Activated naive CD4-positive, alpha-beta T cell treated with anti-CD3 and anti-CD28 coated beads, Interleukin-2, amount 50 U/mL, for 72 hours (primary cell): ENCODE measurements at regions not wholly inside any gene's neighbourhood (a gene's known extent, or its start where the extent isn't known, plus 50 kb on each side); places are given as distances from the start of the nearest gene placed in this dataset.

ENCODE experiments used
- ATAC-seq, 2 donors: fragments of 150-1000 bp; cut with Tn5 transposase; 2 replicates each; pipeline ENCODE4 v1.10.0; 2021; ENCODE audit warnings: mild to moderate bottlenecking in 2 of 2, moderate library complexity in 2 of 2
- DNase-seq, 2 donors: peaks; one replicate each; pipeline ENCODE4 v3.0.0; 2021 to 2022; ENCODE audit warnings: low spot score in 2 of 2
- H3K27ac Mint-ChIP-seq, 2 donors: one replicate each; pipeline ENCODE4 v1.8.0; 2022; ENCODE audit warnings: mild to moderate bottlenecking in 2 of 2, mixed read lengths in 2 of 2
- H3K36me3 Mint-ChIP-seq, 2 donors: one replicate each; pipeline ENCODE4 v1.8.0; 2022; ENCODE audit warnings: mixed read lengths in 2 of 2
- H3K9me3 Mint-ChIP-seq, 2 donors: one replicate each; pipeline ENCODE4 v1.8.0; 2022; ENCODE audit warnings: mixed read lengths in 2 of 2

- ATAC-seq (no peak), DNase-seq (no peak)
- no peaks in the 10 kb centered on the region for H3K36me3 Mint-ChIP-seq
- H3K9me3 Mint-ChIP-seq = no peaks in the 10 kb centered on the region
- no peak overlapping the region for H3K27ac Mint-ChIP-seq
Measured at GRCh38 chr6:125549202-125549884, 200.1 kb upstream of the HEY2 start.

- no peaks in the 10 kb centered on the region for H3K36me3 Mint-ChIP-seq
- no peak for DNase-seq
- H3K27ac Mint-ChIP-seq = no peak overlapping the region
- no peak for ATAC-seq
- H3K9me3 Mint-ChIP-seq = no peaks in the 10 kb centered on the region
Measured at GRCh38 chr6:125550892-125551291, 198.5 kb upstream of the HEY2 start.

- H3K9me3 Mint-ChIP-seq = no peaks in the 10 kb centered on the region
- H3K27ac Mint-ChIP-seq = no peak overlapping the region
- no peak for DNase-seq
- no peaks in the 10 kb centered on the region for H3K36me3 Mint-ChIP-seq
- ATAC-seq = no peak
Measured at GRCh38 chr6:125552819-125553218, 196.6 kb upstream of the HEY2 start.

GRCh38 chr6:125554456-125554855 is 195.0 kb upstream of the HEY2 start:
- Mint-ChIP-seq H3K36me3 (no peaks in the 10 kb centered on the region), H3K27ac (no peak overlapping the region), H3K9me3 (no peaks in the 10 kb centered on the region)
- DNase-seq (no peak), ATAC-seq (no peak)

GRCh38 chr6:125558241-125558843 is 191.1 kb upstream of the HEY2 start:
- ATAC-seq (no peak), DNase-seq (no peak)
- Mint-ChIP-seq H3K9me3 (no peaks in the 10 kb centered on the region), H3K27ac (no peak overlapping the region), H3K36me3 (no peaks in the 10 kb centered on the region)

- Mint-ChIP-seq H3K36me3 (no peaks in the 10 kb centered on the region), H3K27ac (no peak overlapping the region), H3K9me3 (no peaks in the 10 kb centered on the region)
- DNase-seq (no peak), ATAC-seq (no peak)
Measured at GRCh38 chr6:125558907-125559306, 190.5 kb upstream of the HEY2 start.

GRCh38 chr6:125562156-125562555 is 187.3 kb upstream of the HEY2 start:
- H3K9me3 Mint-ChIP-seq = no peaks in the 10 kb centered on the region
- no peak for ATAC-seq
- no peak for DNase-seq
- no peak overlapping the region for H3K27ac Mint-ChIP-seq
- H3K36me3 Mint-ChIP-seq = no peaks in the 10 kb centered on the region

- H3K27ac Mint-ChIP-seq = no peak overlapping the region
- DNase-seq (no peak), ATAC-seq (no peak)
- no peaks in the 10 kb centered on the region for H3K9me3 Mint-ChIP-seq
- no peaks in the 10 kb centered on the region for H3K36me3 Mint-ChIP-seq
Measured at GRCh38 chr6:125564941-125565340, 184.5 kb upstream of the HEY2 start.

GRCh38 chr6:125567407-125567806 is 182.0 kb upstream of the HEY2 start:
- no peak overlapping the region for H3K27ac Mint-ChIP-seq
- H3K36me3 Mint-ChIP-seq = no peaks in the 10 kb centered on the region
- H3K9me3 Mint-ChIP-seq = no peaks in the 10 kb centered on the region
- no peak for DNase-seq
- no peak for ATAC-seq

GRCh38 chr6:125568609-125569008 is 180.8 kb upstream of the HEY2 start:
- H3K9me3 Mint-ChIP-seq = no peaks in the 10 kb centered on the region
- no peaks in the 10 kb centered on the region for H3K36me3 Mint-ChIP-seq
- no peak overlapping the region for H3K27ac Mint-ChIP-seq
- ATAC-seq = no peak
- DNase-seq = no peak

GRCh38 chr6:125570526-125570925 is 178.9 kb upstream of the HEY2 start:
- H3K36me3 Mint-ChIP-seq = no peaks in the 10 kb centered on the region
- no peak for ATAC-seq
- no peak for DNase-seq
- H3K27ac Mint-ChIP-seq = no peak overlapping the region
- no peaks in the 10 kb centered on the region for H3K9me3 Mint-ChIP-seq

- Mint-ChIP-seq H3K27ac (no peak overlapping the region), H3K36me3 (no peaks in the 10 kb centered on the region), H3K9me3 (no peaks in the 10 kb centered on the region)
Measured at GRCh38 chr6:125571207-125571755, 178.2 kb upstream of the HEY2 start.

GRCh38 chr6:125574604-125575003 is 174.8 kb upstream of the HEY2 start:
- DNase-seq (no peak), ATAC-seq (no peak)
- Mint-ChIP-seq H3K9me3 (no peaks in the 10 kb centered on the region), H3K36me3 (no peaks in the 10 kb centered on the region), H3K27ac (no peak overlapping the region)

More at GRCh38 chr6:125571207-125571755, 178.2 kb upstream of the HEY2 start:
- DNase-seq (no peak), ATAC-seq (no peak)

GRCh38 chr6:125577124-125577662 is 172.2 kb upstream of the HEY2 start:
- no peak for ATAC-seq
- Mint-ChIP-seq H3K36me3 (no peaks in the 10 kb centered on the region), H3K27ac (no peak overlapping the region), H3K9me3 (no peaks in the 10 kb centered on the region)
- no peak for DNase-seq

GRCh38 chr6:125584468-125584939 is 164.9 kb upstream of the HEY2 start:
- no peak for DNase-seq
- ATAC-seq = no peak
- H3K9me3 Mint-ChIP-seq = no peaks in the 10 kb centered on the region
- no peak overlapping the region for H3K27ac Mint-ChIP-seq
- H3K36me3 Mint-ChIP-seq = no peaks in the 10 kb centered on the region

- H3K27ac Mint-ChIP-seq = no peak overlapping the region
- DNase-seq (no peak), ATAC-seq (no peak)
- H3K36me3 Mint-ChIP-seq = no peaks in the 10 kb centered on the region
- H3K9me3 Mint-ChIP-seq = no peaks in the 10 kb centered on the region
Measured at GRCh38 chr6:125585470-125585869, 164.0 kb upstream of the HEY2 start.

GRCh38 chr6:125586074-125586473 is 163.4 kb upstream of the HEY2 start:
- ATAC-seq (no peak), DNase-seq (no peak)
- Mint-ChIP-seq H3K9me3 (no peaks in the 10 kb centered on the region), H3K36me3 (no peaks in the 10 kb centered on the region), H3K27ac (no peak overlapping the region)

GRCh38 chr6:125586605-125587004 is 162.8 kb upstream of the HEY2 start:
- Mint-ChIP-seq H3K9me3 (no peaks in the 10 kb centered on the region), H3K36me3 (no peaks in the 10 kb centered on the region), H3K27ac (no peak overlapping the region)
- DNase-seq = no peak
- no peak for ATAC-seq
